Heart left ventricle (tissue), 16 donors: ENCODE measurements at regions not wholly inside any gene's neighbourhood (a gene's known extent, or its start where the extent isn't known, plus 50 kb on each side); places are given as distances from the start of the nearest gene placed in this dataset.

Experiments
- ATAC-seq, 4 donors: fragments of 200-7000 bp; cut with Tn5 transposase; one replicate each; pipeline ENCODE4 v1.9.1; 2020 to 2022; ENCODE audit warnings: moderate library complexity in 4 of 4, mild to moderate bottlenecking in 3 of 4, moderate number of reproducible peaks in 1 of 4
- DNase-seq, 5 donors: peaks; one replicate each; pipeline ENCODE4 v3.0.0-alpha.2; 2020
- H3K27ac ChIP-seq, 12 donors: fragments of 200-600 bp; sonication (generic) in 4 of 12; one replicate each; pipeline versions ENCODE4 v1.5.0 to v1.8.0; 2016 to 2022; ENCODE audit warnings: mild to moderate bottlenecking in 2 of 12
- H3K27me3 ChIP-seq, 9 donors: fragments of 200-600 bp; sonication (generic) in 2 of 9; one replicate each; pipeline versions ENCODE4 v1.5.1 to v1.8.0; 2016 to 2022; ENCODE audit warnings: mild to moderate bottlenecking in 3 of 9
- H3K36me3 ChIP-seq, 9 donors: fragments of 200-600 bp; sonication (generic) in 2 of 9; one replicate each; pipeline versions ENCODE4 v1.5.0 to v1.8.0; 2018 to 2022; ENCODE audit warnings: mild to moderate bottlenecking in 2 of 9
- H3K4me1 ChIP-seq, 12 donors: fragments of 200-600 bp; sonication (generic) in 4 of 12; one replicate each; pipeline versions ENCODE4 v1.5.0 to v1.8.0; 2016 to 2022; ENCODE audit warnings: mild to moderate bottlenecking in 3 of 12
- H3K4me3 ChIP-seq, 12 donors: fragments of 200-600 bp; sonication (generic) in 4 of 12; one replicate each; pipeline versions ENCODE4 v1.5.0 to v1.8.0; 2017 to 2022; ENCODE audit warnings: mild to moderate bottlenecking in 9 of 12, moderate library complexity in 4 of 12
- H3K9me3 ChIP-seq, 12 donors: fragments of 200-600 bp; sonication (generic) in 4 of 12; one replicate each; pipeline versions ENCODE4 v1.5.0 to v1.8.0; 2016 to 2022; ENCODE audit warnings: mild to moderate bottlenecking in 1 of 12
- CTCF ChIP-seq, 12 donors: fragments of 200-600 bp; sonication (generic) in 4 of 12; IDR thresholded peaks; one replicate each; pipeline versions ENCODE4 v1.5.0 to v1.8.0; 2018 to 2022; ENCODE audit warnings: antibody characterized with exemption in 12 of 12, mild to moderate bottlenecking in 5 of 12
- POLR2A ChIP-seq, 2 donors: fragments of 450-650 bp; IDR thresholded peaks; one replicate each; pipeline ENCODE4 v1.6.1; 2017; ENCODE audit warnings: antibody characterized with exemption in 2 of 2, mild to moderate bottlenecking in 2 of 2, moderate library complexity in 2 of 2
- WGBS, 4 donors: extraction: QIAGEN DNeasy Blood & Tissue Kit in 2 of 4; methylation state at CpG; one replicate each; pipeline versions ENCODE4 v1.1.5 to v1.1.7; 2013 to 2018; 5-methylcytosine and 5-hydroxymethylcytosine counted together
- intact Hi-C, 10 donors: fragments of 100-400 bp; cut with DNase I; formaldehyde crosslinking; loops; one replicate each; pipeline versions ENCODE4 v1.11.1 to v1.14.2; 2022
- donor health status: ischemic (EF 13 %, LVEDD 7.1; RV severe dilation, severe dysfunction).
- donor health status: healthy with polysubstance abuse.
- donor health status: DM: no; HTN: yes; CAD: no.
- donor health status: DM: no; HTN: no; CAD: no.
- donor health status: ischemic (EF 25% LVEDD 6.9; RV normal size, moderate dysfunction).
- donor health status: ischemic (EF 25% LVEDD 5.7; RV mildly dilated, moderate dysfunction).
- donor health status: healthy.
- donor health status: DM: yes; HTN: yes; CAD: no.
- donor health status: ischemic (EF 35%, LVEDD 5.7; RV mildly dilated, moderate dysfunction).
- donor health status: nonischemic (EF 11% LVEDD 7.7; RV severe dilation, severe dysfunction).
- donor health status: DM: yes; HTN: yes; CAD: no.
- donor health status: PGD.
- donor health status: ischemic (EF 29% LVEDD 5.4; RV normal size, mild dysfunction).
- donor health status: nonischemic (EF 23%, LVEDD 6.1; RV moderate dilation, normal function).

DNA sequence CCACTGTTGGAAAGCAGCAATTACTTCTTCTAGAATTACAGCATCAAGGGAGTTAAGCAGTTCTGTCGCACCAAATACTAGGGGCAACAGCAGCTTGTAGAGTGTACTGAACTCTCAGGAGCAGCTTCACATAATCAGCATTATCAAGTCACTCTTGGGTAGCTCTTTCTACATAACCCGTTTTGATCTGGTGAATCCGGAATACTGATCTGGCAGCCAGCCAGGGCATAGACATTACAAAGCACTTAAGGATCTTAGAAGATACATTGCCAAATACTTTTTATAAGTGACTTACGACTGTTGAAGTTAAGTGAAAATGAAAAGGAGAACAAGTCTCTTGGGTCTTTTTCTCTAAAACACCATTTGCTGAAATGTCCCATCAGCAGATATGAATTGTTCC is 73.2 kb upstream of the NETO1 start:
- Histone ChIP-seq H3K9me3 (no peaks in the 10 kb centered on the region), H3K27me3 (no peaks in the 10 kb centered on the region), H3K4me1 (no peaks in the 10 kb centered on the region), H3K36me3 (no peaks in the 10 kb centered on the region), H3K4me3 (no peak overlapping the region), H3K27ac (no peak overlapping the region)
- no peak for TF ChIP-seq CTCF (IDR thresholded peaks at IDR 0.05)
- TF ChIP-seq POLR2A (IDR thresholded peaks at IDR 0.05), result no peak
- ATAC-seq (no peak), DNase-seq (no peak)
- 43 to 49% (median 44%) methylated on average over 4 of the region's 4 CpGs for WGBS, 4 donors
- intact Hi-C loops, result no loop called here

GRCh38 chr18:72940509-72940908 is 72.7 kb upstream of the NETO1 start:
- no peaks in the 10 kb centered on the region for H3K27me3 ChIP-seq
- ATAC-seq, result no peak
- WGBS, 4 donors, result 78 to 99% (median 97%) methylated on average over 3 of the region's 3 CpGs
- no peaks in the 10 kb centered on the region for H3K4me1 ChIP-seq
- H3K9me3 ChIP-seq, result no peaks in the 10 kb centered on the region
- TF ChIP-seq POLR2A (IDR thresholded peaks at IDR 0.05) (no peak), CTCF (IDR thresholded peaks at IDR 0.05) (no peak)
- no peaks in the 10 kb centered on the region for H3K36me3 ChIP-seq
- no peak for DNase-seq
- no peak overlapping the region for H3K4me3 ChIP-seq
- no peak overlapping the region for H3K27ac ChIP-seq
- intact Hi-C loops, result no loop called here

DNA sequence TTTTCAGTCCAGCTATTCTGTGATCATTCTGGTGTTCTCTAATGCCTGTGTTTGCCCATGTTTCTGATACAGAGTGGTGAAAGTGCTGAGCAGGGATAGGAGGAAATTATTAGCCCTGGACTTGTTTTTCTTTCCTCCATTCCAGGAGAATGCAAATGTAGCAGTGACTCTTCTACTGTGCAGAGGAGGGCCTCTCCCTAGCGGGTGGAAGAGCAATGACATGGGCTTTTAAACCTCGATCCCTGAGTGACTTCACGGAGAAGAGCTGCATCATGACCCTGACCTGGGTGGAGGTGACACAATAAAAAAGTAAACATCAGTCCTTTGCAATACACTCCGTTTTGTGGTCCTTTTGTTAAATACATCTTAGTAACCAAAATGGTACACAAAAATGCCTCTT is 68.0 kb upstream of the NETO1 start:
- H3K4me1 ChIP-seq, result no peaks in the 10 kb centered on the region
- no peak overlapping the region for H3K27ac ChIP-seq
- H3K9me3 ChIP-seq, result no peaks in the 10 kb centered on the region
- 68 to 78% (median 75%) methylated on average over 4 of the region's 4 CpGs for WGBS, 4 donors
- no peak for ATAC-seq
- no peak for DNase-seq
- intact Hi-C loops, result no loop called here
- H3K36me3 ChIP-seq, result no peaks in the 10 kb centered on the region
- no peak overlapping the region for H3K4me3 ChIP-seq
- no peaks in the 10 kb centered on the region for H3K27me3 ChIP-seq
- TF ChIP-seq CTCF (IDR thresholded peaks at IDR 0.05) (no peak), POLR2A (IDR thresholded peaks at IDR 0.05) (no peak)

DNA sequence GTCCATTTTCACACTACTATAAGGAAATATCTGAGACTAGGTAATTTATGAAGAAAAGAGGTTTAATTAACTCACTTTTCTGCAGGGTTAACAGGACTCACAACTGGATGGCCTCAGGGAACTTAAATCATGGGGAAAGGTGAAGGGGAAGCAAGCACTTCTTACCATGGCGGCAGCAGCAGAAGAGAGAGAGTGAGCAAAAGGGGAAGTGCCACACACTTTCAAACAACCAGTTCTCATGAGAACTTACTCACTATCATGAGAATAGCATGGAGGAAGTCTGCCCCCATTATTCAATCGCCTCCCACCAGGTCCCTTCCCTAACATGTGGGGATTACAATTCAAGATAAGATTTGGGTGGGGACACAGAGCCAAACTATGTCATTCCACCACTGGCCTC is 55.1 kb upstream of the NETO1 start:
- no peak overlapping the region for H3K4me3 ChIP-seq
- H3K4me1 ChIP-seq, result no peaks in the 10 kb centered on the region
- no peaks in the 10 kb centered on the region for H3K27me3 ChIP-seq
- TF ChIP-seq POLR2A (IDR thresholded peaks at IDR 0.05) (no peak), CTCF (IDR thresholded peaks at IDR 0.05) (no peak)
- H3K36me3 ChIP-seq, result no peaks in the 10 kb centered on the region
- WGBS, 4 donors, result 70 to 82% (median 75%) methylated on average over 2 of the region's 2 CpGs
- ATAC-seq, result no peak
- H3K27ac ChIP-seq, result no peak overlapping the region
- H3K9me3 ChIP-seq, result peaks cover 0 to 16% (median 0%) of the 10 kb centered on the region in 12 donors
- intact Hi-C loops, result no loop called here
- DNase-seq, result no peak
